Esophagus (tissue), 2 donors: ENCODE measurements at regions not wholly inside any gene's neighbourhood (a gene's known extent, or its start where the extent isn't known, plus 50 kb on each side); places are given as distances from the start of the nearest gene placed in this dataset.

Experiments
- H3K27ac ChIP-seq, 2 donors: one replicate each; pipeline ENCODE4 v1.5.1; 2013; ENCODE audit warnings: low read depth in 2 of 2, mild to moderate bottlenecking in 2 of 2, inconsistent platforms in 1 of 2, low read length in 1 of 2, moderate library complexity in 1 of 2
- H3K27me3 ChIP-seq, 2 donors: one replicate each; pipeline ENCODE4 v1.6.1; 2013; ENCODE audit warnings: low read length in 2 of 2, control low read depth in 1 of 2, mild to moderate bottlenecking in 1 of 2; ENCODE audit not compliant: insufficient read depth in 2 of 2, control insufficient read depth in 1 of 2
- H3K36me3 ChIP-seq, 2 donors: one replicate each; pipeline ENCODE4 v1.6.1; 2013; ENCODE audit warnings: low read length in 1 of 2; ENCODE audit not compliant: control insufficient read depth in 2 of 2, insufficient read depth in 2 of 2
- H3K4me1 ChIP-seq, 2 donors: one replicate each; pipeline ENCODE4 v1.6.1; 2013; ENCODE audit warnings: low read length in 1 of 2; ENCODE audit not compliant: control insufficient read depth in 2 of 2, insufficient read depth in 2 of 2
- H3K4me3 ChIP-seq, 2 donors: one replicate each; pipeline ENCODE4 v1.5.1; 2013; ENCODE audit warnings: low read length in 2 of 2, mild to moderate bottlenecking in 2 of 2, low read depth in 1 of 2, moderate library complexity in 1 of 2
- H3K9me3 ChIP-seq, 2 donors: one replicate each; pipeline ENCODE4 v1.6.1; 2013; ENCODE audit warnings: mild to moderate bottlenecking in 2 of 2, low read depth in 1 of 2, low read length in 1 of 2, moderate library complexity in 1 of 2; ENCODE audit not compliant: control insufficient read depth in 2 of 2, insufficient read depth in 1 of 2
- WGBS, 2 donors: extraction: QIAGEN DNeasy Blood & Tissue Kit; methylation state at CpG; one replicate each; pipeline ENCODE4 v1.1.7; 2013; 5-methylcytosine and 5-hydroxymethylcytosine counted together
- donor health status: healthy with polysubstance abuse.
- donor health status: Bipolar disorder and iron deficiency.

DNA sequence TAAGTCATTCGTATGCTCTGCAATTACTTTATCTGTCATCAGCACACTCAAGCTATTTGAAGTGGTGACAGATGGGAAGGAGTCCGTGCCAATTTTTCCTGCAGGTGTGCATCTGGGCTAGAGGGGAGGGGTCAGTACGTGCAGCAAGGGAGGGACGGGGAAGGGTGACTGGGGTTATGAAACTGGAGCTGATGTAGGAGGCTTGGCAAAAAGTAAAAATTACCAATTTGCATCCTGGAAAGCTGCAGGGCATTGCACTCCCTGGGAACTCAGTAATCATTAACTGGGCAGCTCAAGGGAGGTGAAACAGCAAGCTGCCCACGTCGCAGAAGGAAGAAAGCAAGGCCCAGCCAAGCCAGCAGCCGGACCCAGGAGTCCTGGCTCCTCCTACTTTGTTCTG is 87.1 kb upstream of the TMEM45B start:
- WGBS, 2 donors = 30 to 38% methylated on average over 7 of the region's 7 CpGs
- peak overlapping the region; percentile 64 to 75 for H3K27ac ChIP-seq
- peaks cover 0 to 19% of the 10 kb centered on the region in 2 donors for H3K4me1 ChIP-seq
- no peaks in the 10 kb centered on the region for H3K9me3 ChIP-seq
- H3K36me3 ChIP-seq = no peaks in the 10 kb centered on the region
- no peak overlapping the region for H3K4me3 ChIP-seq
- H3K27me3 ChIP-seq = no peaks in the 10 kb centered on the region

GRCh38 chr11:129729216-129729615 is 86.4 kb upstream of the TMEM45B start:
- H3K36me3 ChIP-seq = no peaks in the 10 kb centered on the region
- no peaks in the 10 kb centered on the region for H3K9me3 ChIP-seq
- H3K4me3 ChIP-seq = no peak overlapping the region
- H3K4me1 ChIP-seq = peaks cover 0 to 19% of the 10 kb centered on the region in 2 donors
- 63 to 73% methylated on average over 5 of the region's 5 CpGs for WGBS, 2 donors
- peak overlapping the region; percentile 64 to 75 for H3K27ac ChIP-seq
- H3K27me3 ChIP-seq = no peaks in the 10 kb centered on the region

DNA sequence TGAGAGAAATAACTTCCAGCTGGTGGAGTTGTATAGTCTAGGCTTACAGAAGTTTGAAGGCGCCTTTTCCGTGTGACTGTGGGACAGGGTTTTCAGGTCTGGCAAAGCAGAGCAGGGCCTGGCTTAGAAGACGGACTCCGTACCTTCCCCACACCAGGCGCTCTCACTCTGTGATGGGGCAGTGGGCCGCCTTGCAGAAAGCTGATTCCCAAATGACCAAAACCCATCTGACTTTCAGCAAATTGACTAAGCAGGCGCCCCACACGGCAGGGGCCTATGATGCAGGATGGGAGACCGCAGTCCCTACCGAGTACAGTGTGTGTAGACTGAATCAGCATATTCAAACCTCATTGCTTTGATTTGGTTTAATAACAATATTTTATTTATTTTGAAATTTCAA is 85.8 kb upstream of the TMEM45B start:
- peak overlapping the region in 1 of 2 donors; percentile 67 for H3K27ac ChIP-seq
- no peaks in the 10 kb centered on the region for H3K36me3 ChIP-seq
- H3K9me3 ChIP-seq = no peaks in the 10 kb centered on the region
- no peak overlapping the region for H3K4me3 ChIP-seq
- H3K27me3 ChIP-seq = no peaks in the 10 kb centered on the region
- WGBS, 2 donors = 92 to 93% methylated on average over 10 of the region's 10 CpGs
- H3K4me1 ChIP-seq = peaks cover 0 to 19% of the 10 kb centered on the region in 2 donors

DNA sequence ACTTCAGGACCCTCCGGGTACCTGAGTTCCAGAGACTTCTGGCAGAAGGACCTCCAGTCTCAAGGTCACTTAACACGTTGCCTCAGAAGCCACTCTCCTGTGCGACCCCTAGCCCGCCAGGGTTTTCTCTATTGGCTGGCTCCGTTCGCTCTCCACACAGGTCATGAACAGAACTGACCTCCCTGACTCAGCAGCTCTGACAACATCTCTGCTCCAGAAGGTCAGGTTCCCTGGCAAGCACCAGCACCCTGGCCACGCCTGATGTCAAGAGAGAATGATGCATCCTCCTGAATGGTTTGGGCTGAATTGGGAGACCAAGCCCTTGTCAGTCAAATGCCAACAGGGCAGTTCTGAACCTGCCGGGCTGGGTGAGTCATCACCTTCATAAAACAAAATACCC is 84.3 kb upstream of the TMEM45B start:
- WGBS, 2 donors = 52% methylated on average over 8 of the region's 8 CpGs
- H3K4me1 ChIP-seq = peaks cover 0 to 19% of the 10 kb centered on the region in 2 donors

GRCh38 chr11:129732941-129733340 is 82.7 kb upstream of the TMEM45B start:
- WGBS, 2 donors = 66 to 74% methylated on average over 4 of the region's 4 CpGs
- H3K4me1 ChIP-seq = peaks cover 0 to 19% of the 10 kb centered on the region in 2 donors
- peak overlapping the region; percentile 82 to 93 for H3K27ac ChIP-seq

More for the DNA sequence above, 84.3 kb upstream of the TMEM45B start:
- H3K9me3 ChIP-seq = no peaks in the 10 kb centered on the region
- H3K27me3 ChIP-seq = no peaks in the 10 kb centered on the region
- no peaks in the 10 kb centered on the region for H3K36me3 ChIP-seq
- H3K4me3 ChIP-seq = peak overlapping the region in 1 of 2 donors; percentile 6
- peak overlapping the region; percentile 78 to 94 for H3K27ac ChIP-seq

DNA sequence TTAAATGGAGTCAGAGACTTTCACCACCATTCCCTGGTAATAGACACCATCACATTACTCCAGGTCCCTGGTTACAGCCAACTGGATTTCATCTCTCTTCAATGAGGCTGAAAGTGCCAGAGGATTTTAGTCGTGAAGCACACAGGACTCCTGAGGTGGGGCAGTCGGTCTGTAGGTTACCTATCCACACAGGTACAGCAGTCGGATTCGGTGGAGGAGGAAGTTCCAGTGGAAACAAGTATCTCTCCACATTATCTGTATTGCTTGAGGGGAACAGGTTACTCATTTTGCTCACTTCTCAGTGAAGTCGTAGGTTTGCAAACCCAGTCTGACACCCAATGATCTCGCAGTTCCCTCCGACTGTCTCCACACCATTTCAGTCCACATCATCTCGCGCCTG is 82.3 kb upstream of the TMEM45B start:
- 84 to 86% methylated on average over 9 of the region's 9 CpGs for WGBS, 2 donors
- Histone ChIP-seq H3K4me3 (no peak overlapping the region), H3K36me3 (no peaks in the 10 kb centered on the region), H3K27ac (peak overlapping the region; percentile 82 to 85), H3K27me3 (no peaks in the 10 kb centered on the region), H3K9me3 (no peaks in the 10 kb centered on the region), H3K4me1 (peaks cover 0 to 19% of the 10 kb centered on the region in 2 donors)

More at GRCh38 chr11:129732941-129733340, 82.7 kb upstream of the TMEM45B start:
- H3K4me3 ChIP-seq = no peak overlapping the region
- H3K36me3 ChIP-seq = no peaks in the 10 kb centered on the region
- no peaks in the 10 kb centered on the region for H3K9me3 ChIP-seq
- H3K27me3 ChIP-seq = no peaks in the 10 kb centered on the region

GRCh38 chr11:129733981-129734380 is 81.7 kb upstream of the TMEM45B start:
- H3K4me1 ChIP-seq = peaks cover 0 to 14% of the 10 kb centered on the region in 2 donors
- H3K4me3 ChIP-seq = no peak overlapping the region
- no peaks in the 10 kb centered on the region for H3K9me3 ChIP-seq
- peak overlapping the region in 1 of 2 donors; percentile 82 for H3K27ac ChIP-seq
- no peaks in the 10 kb centered on the region for H3K36me3 ChIP-seq
- H3K27me3 ChIP-seq = no peaks in the 10 kb centered on the region
- WGBS, 2 donors = 86 to 91% methylated on average over 7 of the region's 7 CpGs

DNA sequence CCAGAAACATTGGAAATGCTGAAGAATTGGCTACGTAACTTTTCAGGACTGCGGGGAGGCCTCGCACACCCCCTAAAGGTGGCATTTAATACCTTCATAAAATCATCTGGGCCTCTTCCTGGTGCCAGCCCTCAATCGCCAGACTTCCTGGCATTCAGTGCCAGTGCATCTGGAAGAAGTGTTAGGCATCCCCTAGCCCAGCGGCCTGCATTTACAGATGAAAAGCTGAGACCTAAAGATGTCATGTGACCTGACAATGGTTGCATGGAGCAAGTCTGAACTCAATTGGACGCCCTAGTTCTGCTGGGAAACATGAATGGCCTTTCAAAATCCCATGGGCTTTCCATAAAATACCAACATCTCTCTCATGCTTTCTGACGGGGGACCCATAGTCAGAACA is 81.0 kb upstream of the TMEM45B start:
- Histone ChIP-seq H3K9me3 (no peaks in the 10 kb centered on the region), H3K4me3 (no peak overlapping the region), H3K27ac (no peak overlapping the region), H3K27me3 (no peaks in the 10 kb centered on the region), H3K4me1 (peaks cover 0 to 10% of the 10 kb centered on the region in 2 donors), H3K36me3 (no peaks in the 10 kb centered on the region)
- 92% methylated on average over 7 of the region's 7 CpGs for whole genome bisulfite sequencing, 2 donors

DNA sequence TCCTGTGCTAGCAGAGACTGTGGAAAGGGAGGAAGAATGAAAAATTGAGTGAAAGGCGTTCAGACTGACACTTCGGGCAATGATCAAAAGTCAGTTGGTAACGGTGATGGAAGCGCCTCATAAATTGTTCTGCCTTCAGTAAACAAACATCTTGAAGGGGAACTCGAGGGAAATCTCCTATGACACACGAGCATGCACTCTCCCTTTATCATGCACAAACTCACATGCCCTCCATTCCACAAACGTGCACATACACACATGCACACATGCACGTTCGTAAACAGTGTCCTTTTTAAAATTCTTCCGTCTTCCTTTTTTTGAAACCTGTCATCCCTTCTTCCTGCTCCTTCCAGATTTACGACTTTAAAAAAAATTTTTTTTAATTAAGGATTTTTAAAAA is 77.8 kb upstream of the TMEM45B start:
- Histone ChIP-seq H3K27ac (no peak overlapping the region), H3K27me3 (no peaks in the 10 kb centered on the region), H3K4me3 (no peak overlapping the region), H3K4me1 (peaks cover 0 to 3% of the 10 kb centered on the region in 2 donors), H3K36me3 (no peaks in the 10 kb centered on the region), H3K9me3 (no peaks in the 10 kb centered on the region)
- WGBS, 2 donors = 46 to 49% methylated on average over 11 of the region's 11 CpGs

GRCh38 chr11:129738242-129738641 is 77.4 kb upstream of the TMEM45B start:
- Histone ChIP-seq H3K4me3 (no peak overlapping the region), H3K4me1 (peaks cover 0 to 3% of the 10 kb centered on the region in 2 donors), H3K9me3 (no peaks in the 10 kb centered on the region), H3K27ac (no peak overlapping the region), H3K27me3 (no peaks in the 10 kb centered on the region), H3K36me3 (no peaks in the 10 kb centered on the region)
- WGBS, 2 donors = 64 to 78% methylated on average over 2 of the region's 2 CpGs
